NOMO-1 (cell line): ENCODE measurements at regions not wholly inside any gene's neighbourhood (a gene's known extent, or its start where the extent isn't known, plus 50 kb on each side); places are given as distances from the start of the nearest gene placed in this dataset.

ENCODE experiments used
- DNase-seq, 2 experiments: peaks; one replicate each; lab custom pipeline; 2025; ENCODE audit not compliant: unreplicated experiment in 2 of 2; lab: John Stamatoyannopoulos, UW

DNA sequence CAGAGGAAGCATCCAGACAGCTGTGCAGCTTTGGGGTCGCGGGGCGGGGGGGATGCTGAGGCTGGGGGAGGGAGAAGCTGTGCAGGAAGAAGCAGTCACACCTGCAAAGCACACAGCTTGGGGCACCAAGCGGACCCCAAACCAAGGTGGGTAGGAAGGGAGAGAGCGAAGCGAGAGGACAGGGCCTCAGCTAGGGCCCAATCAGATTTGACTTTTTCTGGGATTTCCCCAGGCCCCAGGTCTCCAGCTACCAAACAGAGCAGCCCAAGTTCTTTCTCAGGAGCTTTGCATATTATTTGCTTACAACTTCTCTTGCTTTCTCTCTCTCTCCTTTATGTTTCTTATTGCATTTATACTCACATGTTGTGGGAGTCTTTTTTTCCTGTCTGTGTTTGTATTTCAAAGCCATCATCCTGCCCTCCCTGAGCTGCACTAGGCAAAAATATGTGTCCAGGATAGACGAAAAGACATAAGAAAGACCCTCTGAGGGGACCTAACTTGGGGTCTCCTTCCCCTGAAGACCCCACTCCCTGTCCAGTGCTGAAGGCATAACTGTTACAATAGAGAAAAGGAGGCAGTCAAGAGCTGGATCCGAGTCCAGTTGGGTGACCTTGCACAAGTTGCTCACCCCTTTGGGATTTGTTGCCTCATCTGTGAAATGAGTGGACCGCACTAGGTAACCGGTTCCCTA, 50.6 kb upstream of the SMNDC1 start:
- DNase-seq, result no peak

DNA sequence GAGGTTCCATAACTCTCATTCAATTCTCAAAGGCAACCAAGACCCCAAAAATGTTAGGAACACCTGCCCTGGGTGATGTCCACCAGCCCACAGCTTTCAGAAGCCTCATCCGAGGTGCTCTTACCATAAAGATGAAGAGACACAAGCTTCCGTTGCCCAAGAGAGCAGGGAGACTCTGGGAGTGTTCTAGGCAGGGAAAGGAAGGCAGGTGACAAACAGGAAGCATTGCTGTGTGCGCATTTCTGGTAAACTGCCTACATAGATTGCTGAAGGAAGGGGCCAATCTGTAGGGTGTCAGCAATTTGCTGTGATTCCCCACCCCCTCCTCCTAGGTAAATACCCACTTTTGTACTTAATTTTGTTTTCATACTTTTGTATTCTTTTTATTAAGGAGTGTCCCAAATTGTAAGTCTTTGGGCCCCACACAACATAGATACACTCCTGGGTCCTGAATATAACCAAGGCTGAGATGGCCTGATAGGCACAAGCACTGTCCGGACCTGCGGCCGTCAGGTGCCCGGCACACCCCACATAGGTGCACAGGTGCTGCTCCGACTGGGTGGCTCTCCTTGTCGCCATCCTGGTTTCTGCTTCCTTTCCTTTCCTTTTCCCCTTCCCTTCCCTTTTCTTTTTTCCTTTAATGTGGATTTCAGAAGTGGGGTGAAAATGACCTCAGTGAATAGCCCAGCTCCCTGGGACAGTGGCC, 51.4 kb upstream of the SMNDC1 start:
- DNase-seq, result no peak

DNA sequence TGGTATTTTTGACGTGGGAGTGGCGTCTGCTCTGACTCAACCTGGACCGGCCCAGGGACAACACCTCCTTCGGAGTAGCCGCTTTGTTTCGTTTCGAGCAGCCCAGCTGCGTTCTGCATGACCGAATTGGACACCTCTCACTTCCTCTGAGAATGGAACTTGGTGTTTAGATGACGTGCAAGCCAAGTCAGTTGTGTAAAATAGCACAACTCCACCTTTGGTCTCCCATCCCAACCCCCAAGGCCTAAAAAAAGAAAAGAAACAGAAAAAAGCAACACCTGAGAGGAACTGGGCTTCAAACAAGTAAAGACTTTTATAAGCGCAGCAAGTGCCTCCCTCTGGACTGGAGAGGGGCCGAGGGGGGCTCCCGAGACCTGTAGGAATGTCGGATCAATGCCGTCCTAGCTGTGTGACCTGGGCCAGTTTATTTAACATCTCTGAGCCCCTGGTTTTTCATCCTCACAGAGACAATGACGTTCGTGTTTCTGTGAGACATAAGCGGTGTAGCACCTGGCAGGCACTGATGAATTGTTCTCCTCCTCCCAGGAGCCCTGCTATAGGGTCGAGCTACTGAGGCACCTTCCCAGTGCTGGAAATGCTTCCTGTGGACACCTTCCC, 52.0 kb upstream of the SMNDC1 start:
- DNase-seq, result peak in 1 of 2 experiments; percentile 24

DNA sequence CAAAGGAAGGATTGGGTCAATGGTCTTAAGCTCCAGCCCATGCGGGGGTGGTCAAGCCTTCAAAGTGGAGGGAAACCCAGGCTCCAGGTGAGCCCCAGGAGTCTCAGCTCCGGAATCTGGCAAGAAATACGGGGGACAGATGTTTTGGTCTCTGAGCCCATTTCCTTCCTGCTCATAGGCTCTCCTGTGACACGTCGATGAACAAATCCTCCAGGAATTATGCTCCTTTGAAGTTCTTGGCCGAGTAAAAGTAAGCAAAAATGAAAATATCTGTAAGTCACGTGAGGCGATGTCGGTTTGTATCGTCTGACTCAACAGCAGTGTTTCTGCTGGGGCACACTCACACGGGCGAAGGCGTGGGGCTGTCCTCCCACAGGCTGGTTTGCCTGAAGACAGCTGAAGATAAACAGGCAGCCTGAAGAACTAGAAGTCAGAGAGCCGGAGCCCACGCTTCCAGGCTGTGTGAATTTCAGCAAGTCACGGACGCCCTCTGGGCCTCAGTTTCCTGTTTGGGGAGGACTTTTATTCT, 52.6 kb upstream of the SMNDC1 start:
- DNase-seq, result no peak

DNA sequence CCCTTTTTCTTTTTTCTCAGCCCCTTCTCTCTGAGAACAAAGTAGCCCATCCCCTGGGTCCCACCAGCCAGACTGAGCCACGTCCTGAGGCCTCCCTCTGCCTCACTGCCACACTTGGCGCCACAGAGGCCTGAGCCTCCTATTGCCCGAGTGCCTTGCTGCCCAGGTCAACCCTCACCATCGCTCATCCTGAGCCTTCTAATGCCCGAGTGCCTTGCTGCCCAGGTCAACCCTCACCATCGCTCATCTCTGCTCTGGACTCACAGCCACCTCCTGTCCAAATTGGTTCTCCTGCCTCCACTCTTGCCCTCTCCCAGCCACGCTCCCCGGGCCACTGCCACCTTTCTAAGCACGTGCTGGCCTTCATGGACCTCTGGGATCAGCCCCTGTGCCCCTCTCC, 53.2 kb upstream of the SMNDC1 start:
- no peak for DNase-seq

DNA sequence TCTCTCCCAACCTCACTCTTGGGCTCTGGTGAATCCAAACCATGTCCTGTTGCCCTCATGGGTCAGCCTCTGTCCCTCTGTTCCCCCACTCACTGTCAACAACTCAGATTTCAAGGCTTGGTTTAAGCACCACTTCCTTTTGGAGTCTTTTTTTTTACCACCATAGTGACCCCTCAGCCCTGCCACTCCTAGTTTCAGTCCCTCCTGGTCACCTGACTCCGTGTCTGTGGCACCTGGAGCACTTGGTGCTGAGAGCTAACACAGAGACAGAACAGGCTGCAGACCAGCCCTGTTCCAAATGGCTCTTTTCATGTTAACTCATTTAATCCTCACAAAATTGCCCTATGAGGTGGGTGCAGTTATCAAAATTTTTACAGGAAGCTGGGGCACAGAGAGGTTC, 53.6 kb upstream of the SMNDC1 start:
- DNase-seq, result no peak

DNA sequence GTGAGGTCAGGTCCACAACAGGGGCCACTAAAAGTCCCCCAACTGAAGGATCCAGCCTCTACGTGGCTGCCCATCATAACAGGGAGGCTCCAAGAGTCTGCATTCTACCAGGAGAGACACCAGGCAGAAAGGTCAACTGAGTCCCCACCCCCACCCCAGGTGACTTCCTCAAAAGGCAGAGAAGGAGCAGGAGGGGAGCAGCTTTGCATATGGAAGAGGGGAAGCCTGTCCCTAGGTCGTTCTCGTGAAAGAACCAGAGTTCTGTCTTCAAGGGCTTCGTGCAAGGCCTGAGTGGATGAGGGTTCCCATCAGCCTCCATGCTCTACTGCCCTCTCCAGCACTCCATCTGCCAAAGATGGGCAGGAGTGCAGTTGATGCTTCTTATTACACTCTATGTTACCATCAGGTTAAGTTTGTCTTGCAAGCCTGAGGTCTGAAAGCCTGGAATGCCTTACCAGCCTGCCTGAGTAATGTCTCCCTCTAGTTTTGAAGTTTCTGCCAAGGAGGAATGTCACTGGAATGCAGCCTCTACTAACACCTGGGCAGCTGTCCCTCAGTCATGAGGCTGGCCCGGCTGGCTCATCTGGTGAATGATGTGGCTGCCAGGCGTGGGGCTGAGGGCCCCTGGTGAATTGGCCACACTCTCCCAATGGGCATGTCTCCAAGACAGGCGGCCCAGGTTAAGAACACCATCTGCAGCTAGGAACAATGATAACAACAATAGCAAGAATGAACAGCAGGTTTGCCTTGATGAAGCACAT, 54.3 kb upstream of the SMNDC1 start:
- no peak for DNase-seq

DNA sequence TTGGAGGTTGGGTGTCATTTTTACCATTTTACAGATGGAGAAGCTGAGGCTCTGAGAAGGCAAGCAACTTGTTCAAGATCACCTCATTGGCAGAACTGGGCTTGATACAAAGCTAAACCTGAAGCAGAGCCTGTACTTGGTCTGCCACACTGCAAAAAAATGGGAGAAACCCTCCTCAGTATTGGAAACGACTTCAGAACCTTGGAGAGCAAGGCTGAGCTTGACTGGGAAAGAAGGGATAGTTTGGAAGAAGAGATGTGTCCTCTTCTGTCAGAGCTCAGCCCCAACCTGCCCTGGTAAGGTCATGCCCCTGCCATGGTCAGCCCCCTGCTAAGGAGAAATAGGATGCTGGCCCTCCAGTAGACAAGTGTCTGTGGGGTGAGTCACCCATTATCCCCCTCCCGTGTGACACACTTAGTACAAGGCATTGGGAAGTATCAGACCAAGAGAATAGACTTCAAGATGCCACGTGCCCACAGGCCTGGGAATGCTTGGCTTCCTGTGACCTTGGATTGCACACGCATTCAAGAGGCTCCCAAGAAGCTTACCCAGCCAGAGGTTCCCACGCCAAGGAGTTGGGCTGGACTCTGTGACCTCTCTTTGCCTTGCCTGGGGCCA, 56.2 kb upstream of the SMNDC1 start:
- no peak for DNase-seq

DNA sequence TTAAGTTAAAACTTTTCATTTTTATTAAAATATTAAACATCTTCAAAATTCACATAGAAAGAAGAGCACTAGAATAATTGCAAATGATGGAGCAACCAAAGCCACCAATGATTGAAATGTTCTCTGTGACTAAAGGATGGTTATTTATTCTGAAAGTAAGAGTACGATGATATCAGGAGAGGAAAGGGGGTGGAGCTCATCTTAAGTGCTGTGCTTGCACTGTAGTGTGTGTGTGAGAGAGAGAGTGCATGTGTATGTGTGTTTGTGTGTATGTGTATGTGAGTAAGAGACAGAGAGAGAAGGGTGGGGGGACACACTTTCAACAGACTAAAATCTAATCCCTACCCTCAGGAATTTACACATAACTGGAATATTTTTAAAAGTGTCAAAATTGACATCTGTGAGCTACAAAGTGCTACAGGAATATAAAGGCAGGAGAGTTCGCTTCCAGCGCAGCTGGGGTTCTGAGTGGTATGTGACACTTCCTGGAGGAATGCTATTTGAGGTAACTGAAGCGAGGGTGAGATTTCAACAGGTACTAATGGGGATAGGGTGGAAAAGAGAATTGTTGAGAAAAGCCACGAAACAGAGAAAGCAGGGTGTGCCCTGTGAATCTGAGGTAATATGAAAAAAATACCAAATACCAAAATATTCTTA, 57.2 kb upstream of the SMNDC1 start:
- no peak for DNase-seq

DNA sequence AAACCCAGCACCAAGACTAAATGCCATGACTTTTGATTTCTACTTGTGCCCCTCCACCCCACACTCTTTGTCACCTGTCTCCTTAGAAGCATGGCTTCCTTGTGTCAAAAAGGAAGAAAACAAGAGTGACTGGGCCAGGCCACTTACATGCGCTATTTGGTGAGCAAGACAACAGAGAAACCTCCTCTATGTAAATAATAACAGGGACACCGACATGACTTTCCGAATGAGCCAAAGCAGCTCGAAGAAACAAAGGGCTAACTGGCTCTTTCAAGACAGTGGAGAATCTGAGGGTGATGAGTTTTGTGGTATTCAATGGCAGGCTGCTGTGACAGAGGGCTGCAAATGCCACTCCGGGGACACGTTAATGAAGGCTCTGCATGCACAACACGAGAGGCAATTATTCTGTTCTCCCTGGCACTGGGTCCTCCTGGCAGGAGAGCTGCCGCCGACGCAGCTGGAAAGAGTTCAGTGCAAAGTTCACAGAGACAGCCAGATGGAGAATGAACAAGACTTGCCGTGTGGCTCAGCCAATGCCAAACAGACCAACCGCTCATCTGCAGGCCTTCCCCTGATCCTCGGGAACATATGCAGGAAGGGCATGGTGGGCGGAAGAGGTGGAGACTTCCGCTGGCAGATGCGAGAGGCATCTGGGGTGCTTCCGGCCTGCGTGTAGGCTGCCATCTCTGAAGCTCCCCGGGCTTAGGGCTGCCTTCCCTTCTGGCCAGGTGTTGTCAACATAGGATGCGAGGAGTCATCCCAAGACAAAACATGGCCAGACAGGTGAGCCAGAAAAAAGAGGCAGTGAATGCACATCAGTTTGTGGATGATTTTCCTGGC, 59.1 kb upstream of the SMNDC1 start:
- no peak for DNase-seq

DNA sequence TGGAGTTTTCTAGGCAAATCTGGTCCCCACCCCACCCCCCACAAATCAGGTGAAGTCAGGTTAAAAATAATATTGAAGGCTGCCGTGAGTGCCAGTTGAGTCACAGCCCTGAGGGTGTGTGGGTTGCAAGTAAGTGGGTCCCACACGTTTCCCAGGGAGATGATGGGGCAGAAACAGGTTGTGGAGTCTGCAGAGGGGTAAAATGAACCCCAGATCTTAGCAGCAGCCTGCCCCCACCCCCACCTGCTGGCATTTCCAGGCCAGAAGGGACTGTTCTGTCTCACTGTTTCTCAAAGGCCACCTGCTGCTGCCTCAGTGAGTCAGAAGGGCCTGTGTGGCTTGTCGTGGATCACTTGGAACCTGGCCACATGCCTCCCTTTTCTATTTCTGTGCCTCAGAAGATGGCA, 59.8 kb upstream of the SMNDC1 start:
- no peak for DNase-seq

DNA sequence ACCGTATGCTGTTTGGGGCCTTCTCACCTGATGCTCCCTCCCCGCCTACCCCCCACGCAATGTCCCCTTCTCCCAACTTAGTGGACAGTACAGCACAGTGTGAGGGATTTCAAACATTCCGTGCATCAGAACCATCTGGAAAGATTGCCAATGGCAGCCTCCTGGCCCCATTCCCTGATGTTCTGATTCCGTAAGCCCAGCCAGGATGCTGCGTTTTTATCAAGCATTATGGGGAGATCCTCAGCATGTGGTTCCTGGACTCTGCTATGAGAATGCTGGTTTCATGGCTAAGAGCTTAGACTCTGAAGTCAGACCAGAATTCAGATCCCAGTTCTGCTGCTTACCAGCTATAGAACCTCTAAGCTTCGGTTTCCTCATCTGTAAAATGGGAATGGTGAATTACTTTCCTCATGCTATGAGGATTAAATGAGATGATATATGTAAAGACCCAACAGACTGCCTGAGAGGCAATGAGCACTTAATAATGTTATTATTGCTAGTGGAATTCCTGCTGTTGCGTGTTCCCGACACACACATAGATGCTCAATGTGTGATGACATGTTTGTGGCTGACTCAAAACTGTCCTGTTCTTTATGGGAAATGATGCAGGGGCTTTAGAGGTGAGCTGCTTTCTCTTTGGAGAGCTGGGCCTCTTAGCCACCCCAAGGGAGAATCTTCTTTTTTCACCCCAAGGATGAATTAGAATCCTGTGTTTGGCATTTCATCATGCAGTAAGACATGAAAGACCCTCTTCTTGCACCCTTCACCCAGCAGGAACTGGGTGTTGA, 60.8 kb upstream of the SMNDC1 start:
- no peak for DNase-seq

DNA sequence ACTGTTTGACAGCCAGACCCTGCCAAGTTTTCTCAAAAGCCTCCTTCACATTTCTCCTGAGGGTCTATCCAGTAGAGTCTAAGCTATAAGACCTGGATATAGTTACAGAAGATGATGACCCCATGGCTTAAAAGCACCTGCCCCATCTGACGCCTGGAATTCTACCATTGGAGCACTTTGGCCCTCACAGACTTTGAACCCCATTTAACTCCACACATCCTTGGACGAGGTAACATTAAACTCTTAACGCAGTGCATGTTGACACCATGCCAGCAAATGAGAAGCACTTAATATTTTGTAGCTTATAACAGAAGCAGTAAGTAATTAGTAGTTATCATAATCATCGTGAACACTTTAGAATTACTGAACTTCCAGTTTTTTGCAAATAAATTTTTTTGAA, 61.9 kb upstream of the SMNDC1 start:
- no peak for DNase-seq

DNA sequence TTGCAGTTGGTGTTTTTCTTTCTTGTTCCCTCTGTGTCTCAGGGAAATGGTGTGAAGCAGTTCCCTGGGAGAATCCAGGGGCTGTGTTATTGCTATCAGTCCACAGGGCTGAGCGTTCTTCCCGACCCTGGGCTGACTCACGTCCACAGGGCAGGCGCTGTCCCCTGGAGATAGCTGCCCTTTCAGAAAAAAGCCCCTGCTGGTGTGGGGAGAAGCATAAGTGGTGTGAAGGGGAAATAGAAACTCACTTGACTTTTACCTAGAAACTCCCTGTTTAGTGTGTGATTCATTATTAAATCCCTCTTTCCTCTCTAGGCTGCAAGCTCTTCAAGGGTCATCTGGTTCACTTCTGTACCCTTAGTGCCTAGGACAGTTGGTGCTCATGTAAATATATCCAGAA, 63.3 kb upstream of the SMNDC1 start:
- DNase-seq, result no peak

DNA sequence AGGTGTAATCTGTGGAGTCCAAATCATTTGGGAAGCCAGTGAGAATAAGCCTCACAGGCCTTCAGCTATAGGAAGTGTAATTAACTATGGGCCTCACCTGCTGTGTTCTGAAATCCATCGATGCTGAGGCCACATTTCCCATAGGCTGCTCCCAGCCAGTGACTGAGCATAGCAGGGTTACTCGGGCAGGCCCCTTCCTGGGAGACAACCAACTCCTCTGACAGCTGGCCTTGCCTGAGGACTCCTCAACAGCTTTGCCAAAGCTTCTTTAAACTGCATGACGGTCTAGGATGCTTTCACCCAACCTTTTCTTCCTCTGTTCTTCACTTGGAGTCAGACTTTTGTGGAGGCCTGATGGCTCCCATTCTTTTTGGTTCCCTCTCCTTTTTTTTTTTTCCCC, 63.8 kb upstream of the SMNDC1 start:
- DNase-seq, result no peak

DNA sequence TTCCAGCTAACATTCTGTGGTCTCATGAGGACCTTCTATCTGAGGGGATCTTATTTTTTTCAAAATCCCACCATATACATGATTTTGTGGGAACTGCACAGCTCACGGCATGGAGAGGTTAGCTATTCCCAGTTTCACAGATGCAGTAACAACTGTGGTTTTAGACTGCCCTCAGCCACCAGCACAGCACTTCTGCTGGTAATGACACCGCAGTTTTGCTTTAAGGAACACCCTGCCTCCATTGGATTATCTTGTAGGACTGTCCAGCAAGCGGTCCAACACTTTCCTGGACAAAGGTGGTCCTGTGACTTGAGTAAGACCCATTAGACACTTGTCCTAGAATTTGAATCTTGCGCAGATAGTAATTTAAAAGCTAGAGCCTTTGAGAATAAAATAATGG, 65.3 kb upstream of the SMNDC1 start:
- DNase-seq, result no peak

DNA sequence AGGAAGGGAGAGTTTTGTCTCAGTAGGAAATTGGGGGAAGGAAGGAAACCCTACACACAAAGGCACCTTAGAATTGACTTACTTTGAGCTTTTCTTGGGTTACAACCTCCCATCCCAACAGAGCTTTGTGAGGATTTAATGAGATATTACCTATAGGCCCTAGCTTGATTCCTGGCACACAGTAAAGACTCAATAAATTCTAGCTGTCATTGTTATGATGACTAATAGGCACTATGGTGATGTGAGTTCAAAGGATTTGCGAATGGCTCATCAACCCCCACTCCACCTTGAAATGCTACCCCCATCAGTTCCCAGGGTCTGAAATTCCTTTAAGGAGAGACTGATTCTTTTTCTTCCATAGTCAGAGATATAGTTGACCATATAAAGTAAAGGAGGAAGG, 67.9 kb upstream of the SMNDC1 start:
- no peak for DNase-seq

DNA sequence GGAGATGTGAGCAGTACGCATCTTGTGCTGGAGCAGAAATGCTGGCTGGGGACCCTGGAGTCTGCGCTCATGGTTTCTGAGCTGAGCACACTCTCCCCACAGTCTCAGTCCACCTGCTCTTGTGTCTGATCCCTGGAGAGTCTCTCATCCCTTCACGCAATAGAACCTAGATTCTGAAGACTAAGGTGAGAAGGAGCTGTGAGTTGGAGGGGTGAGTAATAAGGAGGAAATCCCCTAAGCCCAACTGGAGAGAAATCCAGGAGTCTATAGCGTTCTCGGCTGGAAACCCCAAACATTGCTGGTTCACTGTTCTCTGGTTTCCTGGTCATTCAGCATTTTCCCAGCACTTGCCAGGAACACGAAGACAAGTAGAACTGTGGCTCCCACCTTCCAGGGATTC, 68.3 kb upstream of the SMNDC1 start:
- no peak for DNase-seq
